Sigmoid colon (tissue), 6 donors: ENCODE measurements at regions not wholly inside any gene's neighbourhood (a gene's known extent, or its start where the extent isn't known, plus 50 kb on each side); places are given as distances from the start of the nearest gene placed in this dataset.
A peak's percentile ranks its signal among the peaks of the same experiment; 100 is the strongest.

ENCODE experiments used
- DNase-seq: peaks from one replicate; pipeline ENCODE4 v3.0.0-alpha.2; 2019
- H3K27ac ChIP-seq, 4 donors: fragments of 200-600 bp; sonication (generic); one replicate each; pipeline ENCODE4 v1.5.1; 2016 to 2019; ENCODE audit warnings: mild to moderate bottlenecking in 1 of 4
- H3K27me3 ChIP-seq, 3 donors: fragments of 200-600 bp; sonication (generic); one replicate each; pipeline ENCODE4 v1.5.1; 2019; ENCODE audit warnings: mild to moderate bottlenecking in 1 of 3
- H3K36me3 ChIP-seq, 4 donors: fragments of 200-600 bp; sonication (generic); one replicate each; pipeline ENCODE4 v1.5.1; 2016 to 2019
- H3K4me1 ChIP-seq, 4 donors: fragments of 200-600 bp; sonication (generic); one replicate each; pipeline ENCODE4 v1.5.1; 2017 to 2019
- H3K4me3 ChIP-seq, 4 donors: fragments of 200-600 bp; sonication (generic); one replicate each; pipeline ENCODE4 v1.5.1; 2017 to 2019; ENCODE audit warnings: mild to moderate bottlenecking in 2 of 4, moderate library complexity in 1 of 4
- H3K9me3 ChIP-seq, 4 donors: fragments of 200-600 bp in 3 of 4; sonication (generic) in 3 of 4; one replicate each; pipeline versions ENCODE4 v1.5.1 to v1.6.1; 2013 to 2019
- CTCF ChIP-seq, 4 experiments: fragments of 450-650 bp in 3 of 4; fragments of 200-600 bp in 1 of 4; IDR thresholded peaks; one replicate each; pipeline ENCODE4 v1.5.1; 2016 to 2019; ENCODE audit warnings: antibody characterized with exemption in 4 of 4, mild to moderate bottlenecking in 3 of 4, moderate library complexity in 2 of 4
- EP300 ChIP-seq, 4 donors: sonication (generic); formaldehyde crosslinking; IDR thresholded peaks; one replicate each; pipeline ENCODE4 v1.6.1; 2017; ENCODE audit warnings: antibody characterized with exemption in 4 of 4
- POLR2A ChIP-seq, 2 donors: fragments of 450-650 bp; IDR thresholded peaks; one replicate each; pipeline ENCODE4 v1.6.1; 2016; ENCODE audit warnings: antibody characterized with exemption in 2 of 2, mild to moderate bottlenecking in 2 of 2, moderate library complexity in 2 of 2
- POLR2AphosphoS5 ChIP-seq, 4 donors: sonication (generic); formaldehyde crosslinking; IDR thresholded peaks; one replicate each; pipeline ENCODE4 v1.6.1; 2017; ENCODE audit warnings: antibody characterized with exemption in 4 of 4
- WGBS, 2 donors: extraction: QIAGEN DNeasy Blood & Tissue Kit; methylation state at CpG; one replicate each; pipeline ENCODE4 v1.1.7; 2013; 5-methylcytosine and 5-hydroxymethylcytosine counted together
- intact Hi-C: fragments of 100-400 bp; cut with DNase I; formaldehyde crosslinking; loops from one replicate; pipeline ENCODE4 v1.15.1; 2023
- donor health status: healthy with polysubstance abuse.
- donor health status: healthy.

DNA sequence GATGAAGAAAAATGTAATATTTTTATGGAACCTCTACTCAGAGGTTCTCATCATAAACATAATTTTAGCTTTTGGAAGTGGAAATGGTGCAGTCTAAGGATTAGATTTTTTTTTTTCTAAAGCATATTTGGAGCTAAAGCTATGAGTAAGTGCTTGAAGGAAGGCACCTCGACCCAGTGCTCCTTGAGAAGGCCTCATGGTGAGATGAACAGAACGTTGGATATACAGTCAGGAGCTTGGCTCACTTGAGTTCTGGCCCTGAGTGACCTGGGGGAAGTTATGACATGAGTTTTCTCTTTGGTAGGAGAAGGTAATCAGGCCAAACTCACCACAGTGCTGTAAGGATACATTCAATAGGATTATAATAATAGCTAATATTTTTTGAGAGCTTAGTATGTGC, 163.3 kb downstream of the JCAD start:
- H3K4me3 ChIP-seq, result no peak overlapping the region
- no peaks in the 10 kb centered on the region for H3K36me3 ChIP-seq
- DNase-seq, result no peak
- no peaks in the 10 kb centered on the region for H3K9me3 ChIP-seq
- no peak for TF ChIP-seq POLR2AphosphoS5 (IDR thresholded peaks at IDR 0.05)
- TF ChIP-seq POLR2A (IDR thresholded peaks at IDR 0.05), result no peak
- no peak for TF ChIP-seq CTCF (IDR thresholded peaks at IDR 0.05)
- no peak for TF ChIP-seq EP300 (IDR thresholded peaks at IDR 0.05)
- 22 to 47% methylated on average over 2 of the region's 2 CpGs for WGBS, 2 donors
- H3K4me1 ChIP-seq, result no peaks in the 10 kb centered on the region
- peak overlapping the region in 3 of 4 donors; percentile 23 to 43 (median 43) for H3K27ac ChIP-seq
- no peaks in the 10 kb centered on the region for H3K27me3 ChIP-seq
- intact Hi-C loops, result no loop called here

DNA sequence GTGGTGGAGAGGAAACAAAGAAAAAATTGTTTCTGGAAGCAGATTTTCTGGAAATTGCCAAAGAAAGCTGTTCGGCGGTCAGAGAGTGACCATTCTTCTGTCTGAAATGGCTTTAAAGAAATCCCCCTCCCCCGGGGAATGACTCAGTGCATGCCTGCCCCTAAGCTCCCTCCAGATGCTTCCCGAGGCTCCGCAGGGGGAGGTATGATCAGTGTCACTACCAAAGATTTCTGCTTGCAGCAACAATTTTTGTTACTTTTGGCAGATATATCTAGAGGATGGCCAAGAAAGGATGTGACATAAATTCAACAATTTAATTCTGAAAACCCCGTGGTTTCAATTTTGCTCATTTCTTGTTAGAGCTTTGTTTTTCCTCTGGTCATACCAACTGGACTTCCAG, 163.9 kb downstream of the JCAD start:
- Histone ChIP-seq H3K4me3 (no peak overlapping the region), H3K36me3 (no peaks in the 10 kb centered on the region), H3K9me3 (no peaks in the 10 kb centered on the region), H3K27ac (peak overlapping the region in 3 of 4 donors; percentile 23 to 43 (median 43)), H3K27me3 (no peaks in the 10 kb centered on the region), H3K4me1 (no peaks in the 10 kb centered on the region)
- intact Hi-C loops, result no loop called here
- TF ChIP-seq POLR2AphosphoS5 (IDR thresholded peaks at IDR 0.05) (peak in 1 of 4 donors; percentile 27), POLR2A (IDR thresholded peaks at IDR 0.05) (no peak)
- DNase-seq, result peak; percentile 79
- WGBS, 2 donors, result 69 to 81% methylated on average over 6 of the region's 6 CpGs

DNA sequence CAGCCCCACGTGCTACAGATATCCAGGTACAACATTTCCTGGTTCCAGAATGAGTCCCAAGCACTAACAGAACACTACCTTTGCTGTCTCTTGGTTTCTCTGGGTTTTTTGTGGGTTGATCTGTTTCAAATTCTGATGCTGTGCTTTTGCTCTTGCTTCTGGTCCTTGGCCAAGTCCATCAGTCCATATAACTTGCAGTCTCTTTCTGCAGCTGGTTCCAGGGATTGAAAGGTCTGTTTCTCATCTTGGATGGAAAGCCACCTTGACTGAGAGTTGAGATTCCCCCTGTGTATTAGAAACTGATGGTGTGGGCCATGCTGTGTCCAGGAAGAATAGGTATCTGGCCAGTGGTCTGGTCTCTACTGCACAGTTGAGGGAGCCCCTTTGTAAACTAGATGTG, 171.1 kb downstream of the JCAD start:
- H3K36me3 ChIP-seq, result no peaks in the 10 kb centered on the region
- no peaks in the 10 kb centered on the region for H3K9me3 ChIP-seq
- peaks cover 0 to under 1% (median 0%) of the 10 kb centered on the region in 4 donors for H3K4me1 ChIP-seq
- no peak overlapping the region for H3K4me3 ChIP-seq
- 38 to 72% methylated on average over 1 of the region's 1 CpG for WGBS, 2 donors
- no peaks in the 10 kb centered on the region for H3K27me3 ChIP-seq
- H3K27ac ChIP-seq, result no peak overlapping the region
- no peak for DNase-seq
- intact Hi-C loops, result no loop called here
- TF ChIP-seq POLR2A (IDR thresholded peaks at IDR 0.05), result no peak
- no peak for TF ChIP-seq CTCF (IDR thresholded peaks at IDR 0.05)
- TF ChIP-seq EP300 (IDR thresholded peaks at IDR 0.05), result no peak
- TF ChIP-seq POLR2AphosphoS5 (IDR thresholded peaks at IDR 0.05), result no peak

DNA sequence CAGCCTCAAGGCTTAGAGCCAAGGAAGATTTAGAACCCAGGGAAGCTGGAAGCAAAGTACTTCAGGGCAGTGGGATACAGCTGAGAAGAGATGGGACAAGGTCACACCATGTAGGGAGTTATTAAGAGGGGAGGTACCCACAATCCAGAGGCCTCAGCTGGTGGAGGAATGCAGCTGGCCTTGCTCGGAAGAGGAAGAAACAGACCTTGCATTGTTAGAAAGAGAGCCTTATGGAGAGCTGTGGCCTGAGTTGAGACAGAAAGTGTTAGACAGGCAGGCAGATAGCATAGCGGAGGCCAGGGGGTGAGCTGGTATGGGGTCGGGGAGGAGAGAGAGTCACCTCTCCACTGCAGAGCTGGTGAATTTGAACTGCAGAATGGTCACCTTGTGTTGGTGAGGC, 173.1 kb downstream of the JCAD start:
- Histone ChIP-seq H3K36me3 (no peaks in the 10 kb centered on the region), H3K4me3 (no peak overlapping the region), H3K27me3 (no peaks in the 10 kb centered on the region), H3K27ac (no peak overlapping the region), H3K9me3 (no peaks in the 10 kb centered on the region), H3K4me1 (peaks cover 0 to 18% (median 13%) of the 10 kb centered on the region in 4 donors)
- TF ChIP-seq POLR2AphosphoS5 (IDR thresholded peaks at IDR 0.05), result no peak
- TF ChIP-seq CTCF (IDR thresholded peaks at IDR 0.05), result no peak
- no peak for TF ChIP-seq EP300 (IDR thresholded peaks at IDR 0.05)
- TF ChIP-seq POLR2A (IDR thresholded peaks at IDR 0.05), result no peak
- DNase-seq, result no peak
- intact Hi-C loops, result no loop called here
- 79 to 81% methylated on average over 3 of the region's 3 CpGs for WGBS, 2 donors

DNA sequence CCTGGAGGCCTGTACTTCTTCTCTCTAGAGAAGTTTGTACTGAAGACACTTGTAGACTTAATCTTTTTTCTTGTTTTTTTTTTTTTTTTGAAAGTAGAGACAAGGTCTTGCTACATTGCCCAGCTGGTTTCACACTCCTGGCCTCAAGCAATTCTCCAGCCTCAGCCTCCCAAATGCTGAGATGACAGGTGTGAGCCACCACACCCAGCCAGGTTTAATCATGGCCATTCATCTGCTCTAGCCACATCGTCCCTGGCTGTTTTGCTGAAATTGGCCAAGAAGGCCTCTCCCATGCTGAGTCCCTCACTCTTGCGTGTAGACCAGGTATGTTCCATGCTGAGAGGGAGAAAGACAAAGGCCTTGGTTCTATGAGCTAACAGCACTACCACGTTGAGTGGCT, 176.2 kb downstream of the JCAD start:
- no peaks in the 10 kb centered on the region for H3K27me3 ChIP-seq
- no peak overlapping the region for H3K4me3 ChIP-seq
- intact Hi-C loops, result no loop called here
- 79 to 90% methylated on average over 3 of the region's 3 CpGs for WGBS, 2 donors
- no peak for DNase-seq
- H3K9me3 ChIP-seq, result no peaks in the 10 kb centered on the region
- no peaks in the 10 kb centered on the region for H3K36me3 ChIP-seq
- TF ChIP-seq POLR2A (IDR thresholded peaks at IDR 0.05) (no peak), POLR2AphosphoS5 (IDR thresholded peaks at IDR 0.05) (no peak), CTCF (IDR thresholded peaks at IDR 0.05) (no peak), EP300 (IDR thresholded peaks at IDR 0.05) (no peak)
- H3K4me1 ChIP-seq, result peaks cover 0 to 22% (median 17%) of the 10 kb centered on the region in 4 donors
- H3K27ac ChIP-seq, result no peak overlapping the region
